ENCODE measurements at regions not wholly inside any gene's neighbourhood (a gene's known extent, or its start where the extent isn't known, plus 50 kb on each side); places are given as distances from the start of the nearest gene placed in this dataset.

- in situ Hi-C loops (cut with MboI; ENCODE audit: low sequenced_read_pairs), result no loop called here
- ChIA-PET CTCF (no interaction called here), POLR2A (ENCODE audit: unreplicated experiment) (no interaction called here)
- no peak overlapping the region for H2BK15ac ChIP-seq (ENCODE audit: low read depth, low read length)
- intact Hi-C loops (cut with micrococcal nuclease), result no loop called here
- H4K91ac ChIP-seq (ENCODE audit: insufficient read depth, low read depth, low read length), result no peak overlapping the region
- DNase-seq, result no peak
- H2AK9ac ChIP-seq (replicated peaks; ENCODE audit: low read depth, low read length, poor library complexity), result no peak overlapping the region
- BruUV-seq (replicated peaks), result no TSS peak
- dilution Hi-C loops (cut with HindIII; ENCODE audit: low sequenced_read_pairs, unreplicated experiment), result no loop called here
- H3K18ac ChIP-seq (ENCODE audit: low read depth, low read length), result no peak overlapping the region
- no peak overlapping the region for H3K4me2 ChIP-seq (ENCODE audit: low read depth, low read length)
- no peak overlapping the region for H3K4ac ChIP-seq (ENCODE audit: low read depth, low read length)
- H3K79me1 ChIP-seq (ENCODE audit: low read depth in 1 of 2, low read length in 2 of 2), result no peaks in the 10 kb centered on the region
- no peak for TF ChIP-seq POLR2A (IDR thresholded peaks at IDR 0.05; ENCODE audit: low read depth, low read length)
- no peak for TF ChIP-seq SMC3 (IDR thresholded peaks at IDR 0.05; ENCODE audit: low read depth, low read length)
- TF ChIP-seq CEBPB (IDR thresholded peaks at IDR 0.05; ENCODE audit: low read depth, low read length), result no peak
- no peak for TF ChIP-seq ELK1 (IDR thresholded peaks at IDR 0.05; ENCODE audit: borderline replicate concordance, low read depth, low read length)
- TF ChIP-seq USF2 (IDR thresholded peaks at IDR 0.05; ENCODE audit: low read depth, low read length), result no peak
- TF ChIP-seq RAD21 (IDR thresholded peaks at IDR 0.05; ENCODE audit: low read length), result no peak
- TF ChIP-seq, protein P1, sequence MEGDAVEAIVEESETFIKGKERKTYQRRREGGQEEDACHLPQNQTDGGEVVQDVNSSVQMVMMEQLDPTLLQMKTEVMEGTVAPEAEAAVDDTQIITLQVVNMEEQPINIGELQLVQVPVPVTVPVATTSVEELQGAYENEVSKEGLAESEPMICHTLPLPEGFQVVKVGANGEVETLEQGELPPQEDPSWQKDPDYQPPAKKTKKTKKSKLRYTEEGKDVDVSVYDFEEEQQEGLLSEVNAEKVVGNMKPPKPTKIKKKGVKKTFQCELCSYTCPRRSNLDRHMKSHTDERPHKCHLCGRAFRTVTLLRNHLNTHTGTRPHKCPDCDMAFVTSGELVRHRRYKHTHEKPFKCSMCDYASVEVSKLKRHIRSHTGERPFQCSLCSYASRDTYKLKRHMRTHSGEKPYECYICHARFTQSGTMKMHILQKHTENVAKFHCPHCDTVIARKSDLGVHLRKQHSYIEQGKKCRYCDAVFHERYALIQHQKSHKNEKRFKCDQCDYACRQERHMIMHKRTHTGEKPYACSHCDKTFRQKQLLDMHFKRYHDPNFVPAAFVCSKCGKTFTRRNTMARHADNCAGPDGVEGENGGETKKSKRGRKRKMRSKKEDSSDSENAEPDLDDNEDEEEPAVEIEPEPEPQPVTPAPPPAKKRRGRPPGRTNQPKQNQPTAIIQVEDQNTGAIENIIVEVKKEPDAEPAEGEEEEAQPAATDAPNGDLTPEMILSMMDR (conservative IDR thresholded peaks at IDR 0.05; ENCODE audit: low read depth, low read length), result no peak
- TF ChIP-seq BHLHE40 (IDR thresholded peaks at IDR 0.05; ENCODE audit: low read depth, low read length), result no peak
- no peak for TF ChIP-seq RFX5 (IDR thresholded peaks at IDR 0.05; ENCODE audit: low read depth, low read length)
- TF ChIP-seq CHD1 (IDR thresholded peaks at IDR 0.05; ENCODE audit: low read depth, low read length), result no peak
- no peak for TF ChIP-seq MAFK (IDR thresholded peaks at IDR 0.05; ENCODE audit: low read depth, low read length)
- no peaks in the 10 kb centered on the region; the same call in 1 of the 2 replicates for H3K9me3 ChIP-seq (ENCODE audit: control insufficient read depth, insufficient read depth, low read length)
- H2AK5ac ChIP-seq (ENCODE audit: low read depth, low read length), result no peak overlapping the region
- H3K9ac ChIP-seq (ENCODE audit: low read depth, low read length), result no peak overlapping the region
- H3K23ac ChIP-seq (ENCODE audit: low read depth, low read length), result no peak overlapping the region
- H3K36me3 ChIP-seq (ENCODE audit: control insufficient read depth, insufficient read depth, low read length), result no peaks in the 10 kb centered on the region
- H3K9me1 ChIP-seq (ENCODE audit: insufficient read depth, low read length), result no peaks in the 10 kb centered on the region
- H3K27me3 ChIP-seq (ENCODE audit: control insufficient read depth, insufficient read depth, low read length), result no peaks in the 10 kb centered on the region
- no peak overlapping the region for H2BK120ac ChIP-seq (ENCODE audit: low read depth, low read length)
- no peak overlapping the region for H2BK20ac ChIP-seq (ENCODE audit: low read depth, low read length)
- no peak for ATAC-seq (ENCODE audit: low read depth)
- H3K56ac ChIP-seq (ENCODE audit: extremely low read depth, insufficient read depth, low read length), result no peak overlapping the region
- no peak overlapping the region for H4K5ac ChIP-seq (ENCODE audit: low read depth, low read length)
- H3K27ac ChIP-seq (ENCODE audit: insufficient read depth, low read length), result no peak overlapping the region
- no peak overlapping the region for H2AFZ ChIP-seq (replicated peaks; ENCODE audit: low read length, poor library complexity)
- no peak overlapping the region for H2BK5ac ChIP-seq (ENCODE audit: low read depth, low read length, poor library complexity, severe bottlenecking)
- H4K20me1 ChIP-seq (ENCODE audit: insufficient read depth, low read length), result no peaks in the 10 kb centered on the region
- H4K8ac ChIP-seq (ENCODE audit: low read depth in 2 of 2, low read length in 2 of 2), result no peak overlapping the region
- WGBS, 2 experiments (ENCODE audit: extremely low coverage in 2 of 2, insufficient read length in 1 of 2), result no CpG with 5 or more reads among the region's 3 CpGs
- no peak overlapping the region for H3K4me3 ChIP-seq (ENCODE audit: insufficient read depth, low read depth, low read length)
- no peak overlapping the region for H3K14ac ChIP-seq (replicated peaks; ENCODE audit: low read depth, low read length)
- H3K4me1 ChIP-seq (ENCODE audit: control insufficient read depth, insufficient read depth, low read length), result no peaks in the 10 kb centered on the region
Observed at GRCh38 chr7:9264395-9264794, 831.0 kb downstream of the NXPH1 start.

Measured in IMR-90 (cell line).